GM23248 (cell line): ENCODE measurements at regions not wholly inside any gene's neighbourhood (a gene's known extent, or its start where the extent isn't known, plus 50 kb on each side); places are given as distances from the start of the nearest gene placed in this dataset.
"Not testable (repeated sequence)": the region's sequence is repeated elsewhere in the genome, so short reads cannot be mapped to it uniquely, and the experiment has no call there.

Experiments used
- DNase-seq: peaks from one replicate; pipeline ENCODE4 v3.0.0-alpha.2; 2015
- H2AFZ ChIP-seq: fragments of 200-600 bp; sonication (generic); 2 replicates; pipeline ENCODE4 v1.6.1; 2016; ENCODE audit warnings: antibody characterized with exemption
- H3F3A ChIP-seq: fragments of 200-600 bp; sonication (generic); 2 replicates; pipeline ENCODE4 v1.6.1; 2016; ENCODE audit warnings: mild to moderate bottlenecking, antibody characterized with exemption, mixed run types; ENCODE audit not compliant: insufficient read depth
- H3K27ac ChIP-seq: fragments of 200-600 bp; sonication (generic); 2 replicates; pipeline ENCODE4 v1.5.1; 2016; ENCODE audit warnings: mild to moderate bottlenecking
- H3K27me3 ChIP-seq: fragments of 200-600 bp; sonication (generic); replicated peaks from 2 replicates; pipeline ENCODE4 v1.6.1; 2016; ENCODE audit warnings: mild to moderate bottlenecking; ENCODE audit not compliant: insufficient read depth
- H3K36me3 ChIP-seq: fragments of 200-600 bp; sonication (generic); 2 replicates; pipeline ENCODE4 v1.6.1; 2016; ENCODE audit warnings: low read depth, mild to moderate bottlenecking
- H3K4me1 ChIP-seq: fragments of 200-600 bp; sonication (generic); 2 replicates; pipeline ENCODE4 v1.6.1; 2016; ENCODE audit warnings: mild to moderate bottlenecking; ENCODE audit not compliant: insufficient read depth
- H3K4me2 ChIP-seq: fragments of 200-600 bp; sonication (generic); one replicate; pipeline ENCODE4 v1.6.1; 2016; ENCODE audit warnings: mild to moderate bottlenecking; ENCODE audit not compliant: unreplicated experiment
- H3K4me3 ChIP-seq: fragments of 200-600 bp; sonication (generic); 2 replicates; pipeline ENCODE4 v1.5.1; 2016; ENCODE audit warnings: mild to moderate bottlenecking
- H3K79me2 ChIP-seq: fragments of 200-600 bp; sonication (generic); 2 replicates; pipeline ENCODE4 v1.6.1; 2016; ENCODE audit warnings: mild to moderate bottlenecking; ENCODE audit not compliant: insufficient read depth
- H3K9ac ChIP-seq: fragments of 200-600 bp; sonication (generic); 2 replicates; pipeline ENCODE4 v1.6.1; 2016; ENCODE audit warnings: mild to moderate bottlenecking
- H3K9me2 ChIP-seq: fragments of 200-600 bp; sonication (generic); 2 replicates; pipeline ENCODE4 v1.6.1; 2016; ENCODE audit warnings: mixed run types, mild to moderate bottlenecking, moderate library complexity; ENCODE audit not compliant: insufficient read depth
- H3K9me3 ChIP-seq: fragments of 200-600 bp; sonication (generic); one replicate; pipeline ENCODE4 v1.6.1; 2017; ENCODE audit warnings: low read depth
- H4K20me1 ChIP-seq: fragments of 200-600 bp; sonication (generic); 2 replicates; pipeline ENCODE4 v1.6.0; 2016; ENCODE audit not compliant: insufficient read depth
- EZH2 ChIP-seq: fragments of 200-600 bp; sonication (generic); IDR thresholded peaks from 2 replicates; pipeline ENCODE4 v1.6.1; 2018; ENCODE audit warnings: antibody characterized with exemption, mild to moderate bottlenecking; ENCODE audit not compliant: insufficient read depth, poor library complexity, severe bottlenecking
- EZH2phosphoT487 ChIP-seq: fragments of 200-600 bp; sonication (generic); IDR thresholded peaks from 2 replicates; pipeline ENCODE4 v1.6.1; 2018; ENCODE audit warnings: antibody characterized with exemption, moderate library complexity, mild to moderate bottlenecking, low read depth; ENCODE audit not compliant: insufficient read depth
- WGBS, 2 experiments: methylation state at CpG; one replicate each; pipeline ENCODE4 v1.1.6; 2015 to 2017; ENCODE audit warnings: low lambda C conversion rate in 2 of 2, low coverage in 1 of 2; ENCODE audit errors: missing lambda C conversion rate in 2 of 2; 5-methylcytosine and 5-hydroxymethylcytosine counted together
- in situ Hi-C: fragments of 300-500 bp; cut with MboI; formaldehyde crosslinking; loops from 2 replicates; pipeline ENCODE4 v1.15.0; 2020

DNA sequence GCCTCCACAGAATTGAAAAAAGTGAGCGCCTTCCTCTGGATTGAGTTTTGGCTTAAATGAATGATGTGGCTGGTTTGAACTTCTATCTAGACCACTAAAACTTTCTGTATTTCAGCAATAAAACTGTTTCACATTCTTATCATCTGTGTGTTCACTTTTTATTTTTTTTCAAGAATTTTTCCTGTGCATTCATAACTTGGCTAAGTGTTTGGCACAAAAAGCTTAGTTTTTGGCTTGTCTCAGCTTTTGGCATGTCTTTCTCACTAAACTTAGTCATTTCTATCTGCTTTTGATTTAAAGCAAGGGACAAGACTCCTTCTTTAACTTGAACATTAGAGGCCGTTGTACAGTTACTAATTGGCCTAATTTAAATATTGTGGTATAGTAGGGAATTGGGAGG, 1015.1 kb downstream of the EPHA7 start:
- DNase-seq, result no peak
- WGBS, 2 experiments, result 0% methylated on average over 2 of the region's 2 CpGs
- H2AFZ ChIP-seq, result no peak overlapping the region
- no peak overlapping the region for H3K4me2 ChIP-seq
- H4K20me1 ChIP-seq, result no peaks in the 10 kb centered on the region
- no peaks in the 10 kb centered on the region for H3F3A ChIP-seq
- no peaks in the 10 kb centered on the region for H3K36me3 ChIP-seq
- no peaks in the 10 kb centered on the region for H3K79me2 ChIP-seq
- H3K27me3 ChIP-seq, result no peaks in the 10 kb centered on the region
- no peak overlapping the region for H3K9ac ChIP-seq
- H3K4me1 ChIP-seq, result no peaks in the 10 kb centered on the region
- in situ Hi-C loops, result no loop called here
- no peak overlapping the region for H3K27ac ChIP-seq
- TF ChIP-seq EZH2 (no peak), EZH2phosphoT487 (no peak)
- H3K9me2 ChIP-seq, result no peaks in the 10 kb centered on the region
- no peak overlapping the region for H3K4me3 ChIP-seq
- peaks cover 6% of the 10 kb centered on the region for H3K9me3 ChIP-seq

DNA sequence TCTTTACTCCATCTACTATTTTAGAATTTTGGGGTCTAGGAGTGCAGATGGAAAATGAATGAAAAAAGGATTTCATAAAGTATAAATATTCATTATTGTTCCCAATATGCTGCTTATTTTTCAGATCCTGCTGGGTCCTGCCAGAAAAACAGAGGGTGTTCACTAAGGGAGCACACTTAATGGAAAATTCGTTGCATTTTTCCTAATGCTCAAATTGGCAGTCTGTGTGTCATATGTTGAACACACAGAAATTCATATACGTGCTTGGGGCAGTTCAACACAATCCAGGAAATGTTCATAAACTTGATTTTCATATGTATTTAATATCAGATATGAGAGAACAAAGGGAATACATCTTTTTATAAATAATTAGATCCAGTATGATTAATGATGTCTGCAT, 1019.4 kb downstream of the EPHA7 start:
- Histone ChIP-seq H3K27me3 (no peaks in the 10 kb centered on the region), H3K4me3 (no peak overlapping the region), H3K36me3 (no peaks in the 10 kb centered on the region), H3K9me2 (no peaks in the 10 kb centered on the region), H3K4me2 (no peak overlapping the region), H4K20me1 (no peaks in the 10 kb centered on the region), H3K9me3 (peaks cover 7% of the 10 kb centered on the region), H3K9ac (no peak overlapping the region), H2AFZ (no peak overlapping the region), H3K79me2 (no peaks in the 10 kb centered on the region), H3K27ac (no peak overlapping the region), H3K4me1 (no peaks in the 10 kb centered on the region), H3F3A (no peaks in the 10 kb centered on the region)
- no peak for DNase-seq
- TF ChIP-seq EZH2 (no peak), EZH2phosphoT487 (no peak)
- in situ Hi-C loops, result no loop called here
- WGBS, 2 experiments, result 12 to 13% methylated on average over 2 of the region's 2 CpGs

DNA sequence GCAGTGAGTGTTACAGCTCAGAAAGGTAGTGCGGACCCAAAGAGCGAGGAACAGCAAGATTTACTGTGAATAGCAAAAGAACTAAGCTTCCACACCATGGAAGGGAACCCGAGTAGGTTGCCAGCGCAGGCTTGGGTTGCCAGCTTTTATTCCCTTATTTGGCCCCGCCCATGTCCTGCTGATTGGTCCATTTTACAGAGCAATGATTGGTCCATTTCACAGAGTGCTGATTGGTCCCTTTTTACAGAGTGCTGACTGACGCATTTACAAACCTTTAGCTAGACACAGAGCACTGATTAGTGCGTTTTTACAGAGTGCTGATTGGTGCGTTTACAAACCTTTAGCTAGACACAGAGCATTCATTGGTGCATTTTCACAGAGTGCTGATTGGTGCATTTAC, 1030.7 kb downstream of the EPHA7 start:
- H3K4me2 ChIP-seq, H3F3A ChIP-seq, H4K20me1 ChIP-seq, DNase-seq, H3K27ac ChIP-seq, H3K9ac ChIP-seq, H3K36me3 ChIP-seq, in situ Hi-C loops, H2AFZ ChIP-seq, H3K4me1 ChIP-seq, H3K27me3 ChIP-seq, H3K9me3 ChIP-seq, H3K79me2 ChIP-seq, H3K9me2 ChIP-seq, H3K4me3 ChIP-seq: not testable (repeated sequence)
- 46 to 53% methylated on average over 8 of the region's 8 CpGs for WGBS, 2 experiments

DNA sequence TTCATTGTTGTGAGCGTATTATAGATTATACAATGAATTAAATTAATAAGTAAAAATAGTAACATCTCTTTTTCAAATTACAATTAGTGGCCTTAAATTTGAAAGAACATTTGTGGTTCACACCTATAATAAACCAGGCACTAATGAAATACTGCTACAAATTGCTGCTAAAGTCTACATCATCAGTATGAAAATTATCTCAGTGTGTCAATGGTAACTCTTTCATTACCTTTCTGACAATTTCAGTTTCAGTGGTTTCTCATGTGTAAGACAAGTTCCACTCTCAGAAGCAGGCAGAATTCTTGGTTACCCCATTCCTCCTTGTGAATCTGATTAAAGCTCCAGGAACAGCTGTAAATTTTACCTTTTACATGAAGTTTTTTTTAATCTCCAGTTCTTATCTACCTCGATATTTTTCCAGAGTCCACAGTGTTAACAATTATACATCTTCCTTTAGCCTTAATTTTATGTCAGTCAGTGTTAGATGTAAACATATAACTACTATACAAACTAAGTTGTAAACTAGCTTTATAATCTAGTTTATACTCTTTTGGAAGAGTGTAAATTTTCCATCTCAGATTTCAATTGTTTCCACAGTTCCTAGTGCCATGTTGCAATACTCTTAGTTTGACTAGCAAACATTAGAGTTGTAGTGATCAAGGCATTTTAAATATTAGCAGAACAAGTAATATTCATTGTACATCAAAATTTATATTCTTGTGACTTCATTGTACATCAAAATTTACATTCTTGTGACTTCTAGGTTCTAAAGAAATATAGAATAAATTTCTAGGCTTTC, 1038.4 kb downstream of the EPHA7 start:
- in situ Hi-C loops, result no loop called here
- H3K4me3 ChIP-seq, result no peak overlapping the region
- TF ChIP-seq EZH2phosphoT487, result no peak
- no peak for TF ChIP-seq EZH2
- WGBS, 2 experiments, result 2 to 11% methylated on average over 2 of the region's 2 CpGs
- no peaks in the 10 kb centered on the region for H4K20me1 ChIP-seq
- no peaks in the 10 kb centered on the region for H3K9me3 ChIP-seq
- H3K27me3 ChIP-seq, result no peaks in the 10 kb centered on the region
- H3K36me3 ChIP-seq, result no peaks in the 10 kb centered on the region
- no peak overlapping the region for H3K27ac ChIP-seq
- H3K79me2 ChIP-seq, result no peaks in the 10 kb centered on the region
- H3K4me1 ChIP-seq, result no peaks in the 10 kb centered on the region
- H2AFZ ChIP-seq, result no peak overlapping the region
- no peak for DNase-seq
- no peak overlapping the region for H3K4me2 ChIP-seq
- no peaks in the 10 kb centered on the region for H3F3A ChIP-seq
- no peaks in the 10 kb centered on the region for H3K9me2 ChIP-seq
- no peak overlapping the region for H3K9ac ChIP-seq

DNA sequence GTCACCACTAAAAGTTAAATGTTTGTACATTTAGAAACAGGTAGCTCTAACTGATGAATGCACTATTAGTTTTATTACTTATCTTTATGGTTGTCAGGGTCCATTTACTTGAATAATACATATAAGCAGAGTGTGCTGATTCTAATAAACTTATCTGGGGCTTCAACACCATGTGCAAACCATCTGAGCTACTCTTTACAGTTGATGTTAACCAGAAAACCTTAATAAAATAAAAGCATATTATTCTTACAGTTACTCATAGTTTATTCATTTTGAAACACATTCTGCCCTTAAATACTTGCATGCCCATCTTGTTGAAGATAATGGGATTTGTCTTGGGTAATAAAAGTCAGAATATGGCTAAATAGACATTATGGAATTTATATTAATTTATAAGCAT, 1042.2 kb downstream of the EPHA7 start:
- in situ Hi-C loops, result no loop called here
- H2AFZ ChIP-seq, result no peak overlapping the region
- no peak overlapping the region for H3K4me2 ChIP-seq
- H3K4me3 ChIP-seq, result no peak overlapping the region
- H3K9ac ChIP-seq, result no peak overlapping the region
- no peaks in the 10 kb centered on the region for H4K20me1 ChIP-seq
- TF ChIP-seq EZH2phosphoT487 (no peak), EZH2 (no peak)
- H3K27me3 ChIP-seq, result no peaks in the 10 kb centered on the region
- H3K79me2 ChIP-seq, result no peaks in the 10 kb centered on the region
- H3K4me1 ChIP-seq, result no peaks in the 10 kb centered on the region
- H3K9me2 ChIP-seq, result no peaks in the 10 kb centered on the region
- H3K36me3 ChIP-seq, result no peaks in the 10 kb centered on the region
- no peaks in the 10 kb centered on the region for H3K9me3 ChIP-seq
- DNase-seq, result no peak
- H3F3A ChIP-seq, result no peaks in the 10 kb centered on the region
- no peak overlapping the region for H3K27ac ChIP-seq
